Hepatocyte (in vitro differentiated cells): ENCODE measurements at regions not wholly inside any gene's neighbourhood (a gene's known extent, or its start where the extent isn't known, plus 50 kb on each side); places are given as distances from the start of the nearest gene placed in this dataset.

Experiments used
- EZH2 ChIP-seq: fragments of 200-600 bp; sonication (generic); IDR thresholded peaks from 2 replicates; pipeline ENCODE4 v1.6.1; 2016; ENCODE audit warnings: antibody characterized with exemption, mild to moderate bottlenecking, borderline replicate concordance
- EZH2phosphoT487 ChIP-seq: fragments of 200-600 bp; sonication (generic); IDR thresholded peaks from one replicate; pipeline ENCODE4 v1.6.1; 2018; ENCODE audit warnings: antibody characterized with exemption, mild to moderate bottlenecking, low read depth, moderate library complexity; ENCODE audit not compliant: unreplicated experiment, severe bottlenecking
- TF ChIP-seq, protein P1 (sequence below): fragments of 200-600 bp; sonication (generic); IDR thresholded peaks from 2 replicates; pipeline ENCODE4 v1.5.1; 2016; ENCODE audit warnings: antibody characterized with exemption, mild to moderate bottlenecking; ENCODE audit not compliant: poor library complexity

DNA sequence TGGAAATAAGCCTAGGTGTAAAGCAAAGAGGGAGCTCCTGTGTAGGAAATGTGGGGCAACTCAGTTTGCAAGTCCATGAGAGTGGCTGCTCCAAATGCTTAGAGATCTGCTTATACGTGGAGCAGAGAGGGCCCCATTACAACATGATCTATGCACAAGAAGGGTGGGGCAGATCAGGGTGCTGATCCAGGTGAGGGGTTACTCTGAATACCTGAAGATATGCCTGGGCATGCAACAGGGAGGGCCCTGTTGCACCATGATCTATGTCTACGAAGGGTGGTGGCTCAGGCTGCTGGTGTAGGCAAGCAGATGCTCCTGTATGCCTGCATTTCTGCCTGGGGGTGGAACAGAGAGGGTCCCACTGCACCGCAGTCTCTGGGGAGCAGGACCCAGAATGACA is 1121.2 kb downstream of the RAPGEF2 start:
- TF ChIP-seq, protein P1, sequence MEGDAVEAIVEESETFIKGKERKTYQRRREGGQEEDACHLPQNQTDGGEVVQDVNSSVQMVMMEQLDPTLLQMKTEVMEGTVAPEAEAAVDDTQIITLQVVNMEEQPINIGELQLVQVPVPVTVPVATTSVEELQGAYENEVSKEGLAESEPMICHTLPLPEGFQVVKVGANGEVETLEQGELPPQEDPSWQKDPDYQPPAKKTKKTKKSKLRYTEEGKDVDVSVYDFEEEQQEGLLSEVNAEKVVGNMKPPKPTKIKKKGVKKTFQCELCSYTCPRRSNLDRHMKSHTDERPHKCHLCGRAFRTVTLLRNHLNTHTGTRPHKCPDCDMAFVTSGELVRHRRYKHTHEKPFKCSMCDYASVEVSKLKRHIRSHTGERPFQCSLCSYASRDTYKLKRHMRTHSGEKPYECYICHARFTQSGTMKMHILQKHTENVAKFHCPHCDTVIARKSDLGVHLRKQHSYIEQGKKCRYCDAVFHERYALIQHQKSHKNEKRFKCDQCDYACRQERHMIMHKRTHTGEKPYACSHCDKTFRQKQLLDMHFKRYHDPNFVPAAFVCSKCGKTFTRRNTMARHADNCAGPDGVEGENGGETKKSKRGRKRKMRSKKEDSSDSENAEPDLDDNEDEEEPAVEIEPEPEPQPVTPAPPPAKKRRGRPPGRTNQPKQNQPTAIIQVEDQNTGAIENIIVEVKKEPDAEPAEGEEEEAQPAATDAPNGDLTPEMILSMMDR: no peak
- TF ChIP-seq EZH2: no peak
- TF ChIP-seq EZH2phosphoT487: no peak
